HG02798 (cell line): ENCODE measurements at regions not wholly inside any gene's neighbourhood (a gene's known extent, or its start where the extent isn't known, plus 50 kb on each side); places are given as distances from the start of the nearest gene placed in this dataset.
"Not testable (repeated sequence)": the region's sequence is repeated elsewhere in the genome, so short reads cannot be mapped to it uniquely, and the experiment has no call there.

ENCODE experiments used
- ATAC-seq: cut with Tn5 transposase; IDR thresholded peaks from one replicate; pipeline ENCODE4 v1.9.1; 2021; ENCODE audit warnings: mild to moderate bottlenecking; ENCODE audit not compliant: unreplicated experiment, poor library complexity

DNA sequence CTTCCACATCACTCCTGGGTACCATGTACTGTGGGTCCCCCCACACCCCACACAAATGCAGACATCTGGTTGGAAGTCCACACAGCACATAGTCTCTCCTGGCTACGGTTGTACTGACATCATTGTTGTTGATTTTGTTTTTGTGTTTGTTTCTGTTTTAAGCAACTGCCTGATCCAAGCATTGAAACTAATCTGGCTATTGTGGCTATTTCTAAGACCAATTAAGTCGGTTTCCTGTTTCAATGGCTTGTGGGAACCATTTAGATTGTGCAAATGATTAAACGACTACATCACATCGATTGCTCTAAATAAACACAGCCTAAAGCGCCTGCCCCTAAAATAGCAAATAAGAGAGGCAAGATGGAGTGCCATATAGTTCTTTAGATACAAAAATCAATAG is 226.8 kb upstream of the IRX4 start:
- no peak for ATAC-seq

DNA sequence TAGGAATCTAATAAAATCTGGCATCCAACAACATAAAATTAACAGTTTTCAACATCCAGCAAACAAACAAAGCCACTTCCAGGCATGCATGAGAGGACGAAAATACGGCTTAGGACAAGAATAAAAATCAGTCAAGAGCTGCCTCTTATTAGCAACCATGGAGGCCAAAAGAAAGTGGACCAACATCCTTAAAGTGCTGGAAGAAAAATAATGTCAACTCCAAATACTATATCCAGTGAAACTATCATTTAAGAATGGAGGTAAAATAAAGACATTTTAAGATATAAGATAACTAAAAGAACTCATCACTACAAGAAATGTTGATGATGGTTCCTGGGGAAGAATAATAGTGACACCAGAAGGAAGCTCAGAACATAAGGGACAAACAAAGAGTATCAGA is 224.0 kb upstream of the IRX4 start:
- ATAC-seq, result no peak

DNA sequence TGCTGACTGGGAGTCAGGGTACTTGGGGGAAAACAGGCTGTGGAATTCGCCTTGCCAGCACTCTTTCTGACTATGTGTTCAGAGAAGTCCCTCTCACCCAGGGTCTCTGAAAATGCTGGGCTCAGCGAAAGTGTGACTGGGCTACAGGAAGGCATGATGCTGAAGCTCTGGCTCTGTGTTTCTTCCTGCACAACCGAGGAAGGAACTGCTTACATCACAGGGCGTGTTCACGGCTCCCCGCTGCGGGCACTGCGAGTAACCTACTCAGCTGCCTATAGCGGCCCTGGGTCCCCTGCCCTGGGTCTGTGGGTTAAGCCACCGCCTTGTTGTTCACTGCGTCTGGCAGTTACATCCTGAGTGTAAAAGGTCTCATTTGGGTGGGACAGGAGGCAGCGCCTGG is 222.4 kb upstream of the IRX4 start:
- no peak for ATAC-seq

DNA sequence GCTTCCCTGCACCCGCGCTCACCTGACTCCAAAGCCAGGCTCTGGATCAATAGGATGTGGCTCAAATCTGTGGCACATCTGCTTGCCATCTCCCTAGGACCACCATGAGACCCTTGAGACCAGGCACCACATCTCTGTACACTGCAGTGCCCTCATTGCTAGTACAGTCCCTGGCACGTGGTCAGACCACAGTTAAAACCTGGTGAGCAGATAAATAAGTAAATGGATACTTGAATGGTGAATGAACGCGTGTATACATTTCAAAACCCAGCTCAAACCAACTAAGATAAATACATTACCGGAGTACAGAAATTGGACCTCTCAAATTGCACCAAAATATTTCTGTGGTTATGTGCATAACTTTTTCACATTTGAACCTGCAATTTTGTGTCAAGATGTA is 221.2 kb upstream of the IRX4 start:
- ATAC-seq, result no peak

DNA sequence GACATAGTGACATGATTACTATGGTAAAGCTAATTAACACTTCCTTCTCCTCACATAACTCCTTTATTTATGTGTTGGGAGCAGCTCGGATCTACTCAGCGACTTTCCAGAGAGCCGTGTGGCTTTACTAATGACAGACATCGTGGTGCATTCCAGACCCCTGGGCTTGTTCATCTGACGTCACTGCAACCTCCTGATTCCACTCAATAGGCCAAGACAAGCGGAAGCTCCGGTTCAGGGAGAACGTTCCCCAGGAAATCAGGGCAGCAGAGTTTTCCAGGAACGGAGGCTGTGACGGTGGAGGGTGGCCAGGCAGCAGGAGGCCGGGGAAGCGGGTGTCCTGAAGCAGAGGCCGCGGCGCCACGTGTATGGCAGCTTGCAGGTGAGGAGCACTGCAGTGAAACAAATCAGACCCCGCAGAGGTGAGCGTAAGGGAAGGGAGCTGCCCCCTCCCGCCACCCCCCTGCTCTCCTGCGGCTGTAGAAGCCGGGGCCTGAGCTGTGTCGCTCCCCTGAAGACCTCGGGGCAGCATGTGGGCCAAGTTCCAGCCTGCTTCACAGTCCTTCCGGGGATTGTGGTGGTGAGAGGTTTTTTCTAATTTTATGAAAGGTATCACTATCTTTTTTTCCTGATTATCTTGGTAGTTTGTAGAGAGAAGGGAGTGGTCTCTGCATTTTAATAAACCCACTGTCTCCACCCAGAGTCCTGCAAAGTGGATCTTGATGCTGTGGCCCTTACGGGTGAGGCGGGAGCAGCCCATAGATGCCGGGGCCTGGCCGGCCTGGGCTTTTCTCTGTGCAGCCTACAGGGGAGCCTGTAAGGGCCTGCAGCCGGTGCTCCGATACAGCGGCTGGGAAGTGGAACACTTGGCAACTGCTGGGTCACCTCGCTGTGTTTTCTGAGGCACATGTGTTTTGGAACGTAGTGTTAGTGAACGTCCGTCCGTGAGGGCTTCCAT is 220.4 kb upstream of the IRX4 start:
- no peak for ATAC-seq

DNA sequence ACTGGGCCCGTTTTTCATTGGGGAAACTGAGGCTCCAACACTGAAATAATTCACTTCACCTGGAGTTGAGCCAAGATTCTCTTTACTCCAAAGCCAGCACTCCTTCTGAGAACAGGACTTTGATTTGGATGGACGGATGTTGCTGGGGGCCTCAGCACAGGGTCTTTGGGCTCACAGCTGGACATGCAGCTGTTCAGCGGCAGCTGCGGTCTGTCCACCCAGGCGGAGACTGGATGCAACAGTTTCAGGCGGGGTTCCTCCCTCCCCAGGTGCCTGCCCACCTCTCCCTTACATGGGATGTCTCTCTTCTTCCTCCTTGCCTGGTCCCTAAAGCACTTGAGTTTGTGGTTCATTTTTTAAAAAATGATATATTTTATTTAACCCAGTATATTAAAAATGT is 219.0 kb upstream of the IRX4 start:
- ATAC-seq, result no peak

DNA sequence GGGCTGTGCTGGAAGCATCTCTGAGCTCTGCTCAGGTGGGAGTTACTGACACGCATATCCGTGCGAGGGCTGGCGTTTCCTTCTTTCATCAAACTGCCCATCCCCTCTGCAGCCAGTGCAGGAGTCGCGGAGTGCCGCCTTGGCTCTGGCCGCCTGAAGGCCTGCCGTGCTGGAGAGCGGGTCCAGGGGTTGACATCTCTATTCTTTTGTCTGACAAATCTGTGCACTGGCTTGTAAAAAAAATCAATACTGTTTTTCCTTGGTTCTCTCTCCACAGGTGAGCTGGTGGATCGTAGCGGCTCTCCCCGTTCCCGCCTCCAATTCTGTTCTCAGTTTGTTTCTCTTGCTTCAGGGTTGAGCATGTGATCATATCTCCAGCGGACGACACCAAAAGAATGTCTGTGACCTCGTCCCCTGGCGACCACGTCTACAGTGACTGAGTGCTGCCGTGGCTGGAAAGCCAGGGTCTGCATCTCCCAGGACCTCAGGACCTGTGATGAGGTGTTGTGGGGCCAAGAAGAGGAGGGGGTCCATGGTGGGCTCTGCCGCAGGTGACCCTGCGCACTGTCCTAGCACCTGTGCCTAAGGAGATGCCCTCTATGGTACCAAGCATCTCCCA is 214.3 kb upstream of the IRX4 start:
- ATAC-seq, result no peak

DNA sequence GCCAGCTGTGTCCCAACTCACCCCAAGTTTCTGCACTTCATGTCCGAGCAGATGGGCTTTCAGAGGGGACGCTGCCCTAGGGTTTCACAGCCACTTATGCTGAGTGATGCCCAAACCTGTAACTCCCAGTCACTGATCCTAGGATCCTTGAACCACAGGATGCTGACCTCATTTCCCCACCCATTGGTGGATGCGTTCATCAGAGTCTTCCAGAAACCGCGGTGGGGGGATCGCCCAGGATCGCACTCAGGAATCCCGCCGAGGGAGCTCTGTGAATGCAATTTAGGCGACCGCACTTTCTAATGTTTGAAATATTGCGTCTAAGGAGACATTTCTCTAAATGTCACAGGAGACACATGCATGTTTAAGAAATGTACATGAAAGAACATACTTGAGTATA is 212.3 kb upstream of the IRX4 start:
- ATAC-seq, result no peak

DNA sequence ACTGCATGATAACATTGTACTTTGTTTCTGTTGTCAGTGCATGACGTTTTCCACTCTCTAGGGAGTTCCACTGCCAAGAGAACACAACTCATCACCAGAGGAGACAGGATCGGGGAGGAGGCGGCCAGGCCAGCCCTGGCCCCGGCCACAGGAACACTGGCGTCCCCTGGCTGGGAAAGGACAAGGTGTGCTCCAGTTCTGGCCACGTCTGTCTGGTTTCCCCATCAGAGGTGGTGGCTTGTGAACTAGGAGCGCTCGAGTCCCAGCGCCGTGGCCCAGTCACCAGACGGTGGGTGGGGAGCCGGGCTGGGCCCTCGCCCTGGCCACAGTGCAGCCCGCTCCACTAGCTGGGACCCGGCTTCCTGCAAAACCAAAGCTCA is 211.9 kb upstream of the IRX4 start:
- ATAC-seq, result no peak

DNA sequence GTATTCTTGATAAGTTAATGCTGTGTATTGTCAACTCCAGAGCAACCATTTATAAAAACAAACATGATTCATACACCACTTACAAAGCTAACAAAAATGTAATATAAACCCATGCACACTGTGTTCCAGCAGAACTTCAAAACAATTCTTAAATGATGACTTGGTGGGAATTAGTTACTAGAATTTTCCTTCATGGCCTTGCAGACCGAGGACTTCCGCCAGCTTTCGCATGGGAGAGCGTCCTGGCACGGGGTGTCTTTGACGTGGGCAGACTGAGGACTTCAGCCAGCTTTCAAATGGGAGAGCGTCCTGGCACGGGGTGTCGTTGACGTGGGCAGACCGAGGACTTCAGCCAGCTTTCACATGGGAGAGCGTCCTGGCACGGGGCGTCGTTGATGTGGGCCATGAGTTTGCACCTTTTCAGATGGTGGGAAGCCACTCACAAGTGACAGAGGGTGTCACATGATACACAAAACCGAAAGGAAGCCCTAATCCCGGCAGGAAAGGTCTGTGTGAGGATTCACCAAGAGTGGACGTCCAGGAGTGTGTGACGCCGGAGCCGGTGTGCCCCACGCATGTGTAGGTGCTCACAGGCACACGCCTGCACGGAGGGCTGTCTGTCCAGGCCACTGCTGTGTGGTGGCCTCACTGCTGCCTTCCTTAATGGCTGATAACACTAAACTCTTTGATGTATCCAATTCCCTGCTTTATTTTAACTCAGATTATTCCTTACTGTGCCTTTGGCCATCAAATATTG is 211.3 kb upstream of the IRX4 start:
- ATAC-seq, result no peak

DNA sequence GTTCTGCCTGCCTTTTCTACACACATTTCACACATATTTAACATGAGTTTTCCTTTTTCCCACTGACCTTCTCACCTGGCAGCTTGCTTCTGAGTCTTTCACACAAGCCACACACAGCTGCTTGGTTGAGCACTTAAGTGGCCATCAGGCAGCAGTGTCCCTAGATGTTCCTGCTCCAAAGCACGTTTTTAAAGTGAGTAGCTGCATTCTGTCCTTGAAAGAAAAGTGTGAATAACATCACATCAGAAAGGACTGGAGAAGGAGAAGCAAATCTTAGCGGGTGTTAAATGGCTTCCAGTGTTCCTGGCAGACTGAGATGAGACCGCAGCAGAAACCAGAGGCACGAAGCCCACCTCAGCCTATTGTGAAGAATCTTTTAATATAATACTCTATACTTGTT is 209.2 kb upstream of the IRX4 start:
- no peak for ATAC-seq

DNA sequence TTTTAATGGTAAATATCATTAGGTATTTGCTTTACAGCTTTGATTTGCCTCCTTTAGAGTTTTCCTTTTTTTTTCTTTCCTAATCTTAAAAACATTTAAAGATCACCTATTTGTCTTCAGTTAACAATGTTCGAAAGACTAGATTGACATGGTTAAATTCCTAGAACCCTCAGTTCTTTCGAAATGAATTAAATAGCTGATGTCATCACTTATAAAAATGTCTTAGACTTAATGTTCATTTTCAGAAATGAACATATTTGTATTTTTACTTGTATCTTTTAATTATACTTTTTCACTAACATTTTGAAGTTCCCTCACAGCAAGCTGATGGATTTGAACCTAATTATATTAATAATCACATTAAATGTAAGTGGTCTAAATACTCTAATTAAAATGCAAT is 205.3 kb upstream of the IRX4 start:
- ATAC-seq, result no peak

DNA sequence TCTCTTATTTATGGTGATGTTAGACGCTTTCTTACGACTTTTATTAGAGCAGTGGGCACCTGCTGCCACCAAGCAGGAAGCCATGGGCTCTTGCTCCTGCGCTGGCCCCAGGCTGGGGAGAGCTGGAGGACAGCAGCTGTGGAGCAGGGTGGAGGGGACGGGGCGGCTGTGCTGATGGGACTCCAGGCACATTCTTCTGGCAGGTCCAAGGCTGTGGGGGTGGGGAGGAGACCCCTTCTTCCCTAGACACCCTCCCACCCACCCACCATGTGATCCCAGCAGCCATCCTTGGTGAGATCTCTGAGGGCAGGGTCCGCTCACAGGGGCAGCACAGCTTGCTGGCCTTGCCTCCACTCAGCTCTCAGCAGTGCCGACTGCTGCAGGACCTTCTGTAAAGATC is 192.6 kb upstream of the IRX4 start:
- no peak for ATAC-seq

DNA sequence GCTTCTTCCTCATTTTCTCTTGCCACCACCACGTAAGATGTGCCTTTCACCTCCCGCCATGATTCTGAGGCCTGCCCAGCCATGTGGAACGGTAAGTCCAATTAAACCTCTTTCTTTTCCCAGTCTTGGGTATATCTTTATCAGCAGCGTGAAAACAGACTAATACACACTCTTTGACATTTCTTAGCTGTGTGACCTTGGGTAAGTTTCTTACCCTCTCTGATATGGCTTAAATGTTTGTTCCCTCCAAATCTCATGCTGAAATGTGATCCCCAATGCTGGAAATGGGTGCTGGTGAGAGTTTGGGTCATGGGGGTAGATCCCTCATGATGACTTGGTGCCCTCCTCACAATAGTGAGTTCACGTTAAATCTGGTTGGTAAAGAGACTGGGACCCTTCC is 188.8 kb upstream of the IRX4 start:
- ATAC-seq, result no peak

DNA sequence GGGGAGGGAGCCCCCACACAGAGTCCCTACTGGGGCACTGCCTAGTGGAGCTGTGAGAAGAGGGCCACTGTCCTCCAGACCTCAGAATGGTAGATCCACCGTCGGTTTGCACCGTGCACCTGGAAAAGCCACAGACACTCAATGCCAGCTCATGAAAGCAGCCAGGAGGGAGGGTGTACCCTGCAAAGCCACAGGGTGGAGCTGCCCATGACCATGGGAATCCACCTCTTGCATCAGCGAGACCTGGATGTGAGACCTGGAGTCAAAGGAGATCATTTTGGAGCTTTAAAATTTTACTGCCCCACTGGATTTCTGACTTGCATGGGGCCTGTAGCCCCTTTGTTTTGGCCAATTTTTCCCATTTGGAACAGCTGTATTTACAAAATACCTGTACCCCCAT is 188.1 kb upstream of the IRX4 start:
- not testable (repeated sequence) for ATAC-seq

DNA sequence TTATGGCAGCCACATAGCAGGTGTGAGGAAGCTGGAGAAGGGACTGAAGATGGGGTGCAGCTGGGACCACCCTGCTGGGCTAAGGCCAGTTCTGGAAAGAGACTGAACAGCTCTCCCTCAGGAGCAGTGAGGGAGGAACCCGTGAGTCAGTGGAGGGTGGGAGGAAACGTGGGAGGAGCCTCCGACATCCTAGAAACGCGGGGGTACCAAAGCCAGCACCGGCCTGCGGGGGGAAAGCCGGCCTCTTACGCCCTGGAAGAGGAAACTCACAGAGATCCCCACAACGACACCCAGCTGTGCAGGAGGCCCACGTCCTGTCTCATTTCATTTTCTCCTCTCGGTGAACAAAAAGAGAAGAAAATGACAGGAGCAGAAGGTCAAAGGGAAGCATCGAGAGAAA is 185.8 kb upstream of the IRX4 start:
- ATAC-seq, result no peak

DNA sequence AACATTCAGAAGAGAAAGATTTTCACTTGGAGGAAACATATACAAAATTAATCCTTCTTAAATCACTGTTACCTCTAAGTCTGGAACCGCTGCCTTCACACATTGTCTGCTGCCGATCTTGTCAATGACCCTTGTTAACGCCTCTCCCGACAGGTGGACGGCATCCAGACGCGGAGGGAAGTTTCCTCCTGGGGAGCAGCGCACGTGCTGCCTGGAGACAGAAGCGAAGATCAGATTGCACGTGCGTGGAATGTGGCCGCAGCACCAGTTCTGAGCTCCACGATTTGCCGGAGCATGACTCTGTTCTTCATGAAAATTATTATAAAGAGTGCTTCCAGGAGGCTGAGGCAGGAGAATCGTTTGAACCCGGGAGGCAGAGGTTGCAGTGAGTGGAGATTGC is 183.6 kb upstream of the IRX4 start:
- ATAC-seq, result no peak

DNA sequence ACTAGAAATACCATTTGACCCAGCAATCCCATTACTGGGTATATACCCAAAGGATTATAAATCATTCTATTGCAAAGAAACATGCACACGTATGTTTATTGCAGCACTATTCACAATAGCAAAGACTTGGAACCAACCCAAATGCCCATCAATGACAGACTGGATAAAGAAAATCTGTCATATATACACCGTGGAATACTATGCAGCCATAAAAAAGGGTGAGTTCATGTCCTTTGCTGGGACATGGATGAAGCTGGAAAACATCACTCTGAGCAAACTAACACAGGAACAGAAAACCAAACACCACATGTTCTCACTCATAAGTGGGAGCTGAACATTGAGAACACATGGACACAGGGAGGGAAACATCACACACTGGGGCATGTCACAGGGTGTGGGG is 180.7 kb upstream of the IRX4 start:
- ATAC-seq, result not testable (repeated sequence)

DNA sequence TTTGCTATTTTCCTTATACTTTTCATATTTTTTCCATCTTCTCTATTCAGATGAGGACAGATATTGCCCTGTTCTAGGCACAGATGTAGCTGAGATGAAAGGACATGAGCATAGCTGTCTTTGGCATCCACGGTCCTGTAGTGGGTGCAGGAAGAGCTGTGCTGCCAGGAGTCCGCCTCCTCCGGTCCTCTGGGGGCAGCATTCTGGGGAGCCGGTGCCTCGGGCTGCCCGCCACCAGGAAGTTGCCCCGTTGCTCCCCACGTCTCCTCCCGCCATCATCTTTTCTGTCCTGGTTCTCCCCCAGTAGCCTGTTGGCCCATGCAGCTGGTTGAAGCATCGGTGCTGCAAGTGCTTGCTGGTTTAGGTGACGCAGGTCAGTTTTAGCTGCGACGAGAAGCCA is 170.0 kb upstream of the IRX4 start:
- no peak for ATAC-seq

DNA sequence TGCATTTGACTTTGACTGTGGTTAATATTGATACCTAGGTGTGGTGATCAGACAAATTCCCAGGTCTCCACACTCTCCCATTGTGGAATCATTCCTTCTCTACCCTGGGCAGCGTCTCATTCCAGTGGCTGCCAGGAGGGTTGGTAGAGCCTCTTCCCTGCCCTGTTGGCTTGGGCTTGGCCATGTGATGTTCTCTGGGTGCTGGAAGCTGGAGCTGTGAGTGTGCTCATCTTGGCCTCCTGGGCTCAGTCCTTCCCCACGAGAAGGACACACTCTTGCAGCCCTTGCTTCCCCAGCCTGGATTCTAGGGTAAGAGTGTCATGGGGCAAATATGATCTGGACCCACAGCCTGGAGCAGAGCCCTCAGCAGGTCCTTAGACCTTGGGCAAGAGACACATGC is 167.2 kb upstream of the IRX4 start:
- ATAC-seq, result no peak

DNA sequence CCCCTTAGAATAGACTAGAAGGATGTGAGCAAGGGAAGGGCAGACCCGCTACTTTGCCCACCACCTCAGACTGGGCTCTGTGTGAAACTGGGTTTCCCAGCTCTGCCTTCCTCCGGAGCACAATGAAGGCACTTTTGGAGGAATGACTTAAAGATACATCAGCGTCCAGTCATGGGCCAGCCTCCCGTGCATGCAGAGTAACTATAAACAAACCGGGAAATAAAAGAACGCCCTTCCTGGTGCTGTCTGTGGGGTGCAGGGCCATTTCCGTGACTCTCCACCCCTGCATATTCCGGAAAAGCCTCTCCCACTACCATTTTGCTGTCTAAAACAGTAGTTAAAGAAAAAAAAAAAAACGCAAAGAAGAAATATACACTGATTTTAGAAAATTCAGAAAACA is 165.9 kb upstream of the IRX4 start:
- ATAC-seq, result no peak
